ENCODE measurements at regions not wholly inside any gene's neighbourhood (a gene's known extent, or its start where the extent isn't known, plus 50 kb on each side); places are given as distances from the start of the nearest gene placed in this dataset.

DNA sequence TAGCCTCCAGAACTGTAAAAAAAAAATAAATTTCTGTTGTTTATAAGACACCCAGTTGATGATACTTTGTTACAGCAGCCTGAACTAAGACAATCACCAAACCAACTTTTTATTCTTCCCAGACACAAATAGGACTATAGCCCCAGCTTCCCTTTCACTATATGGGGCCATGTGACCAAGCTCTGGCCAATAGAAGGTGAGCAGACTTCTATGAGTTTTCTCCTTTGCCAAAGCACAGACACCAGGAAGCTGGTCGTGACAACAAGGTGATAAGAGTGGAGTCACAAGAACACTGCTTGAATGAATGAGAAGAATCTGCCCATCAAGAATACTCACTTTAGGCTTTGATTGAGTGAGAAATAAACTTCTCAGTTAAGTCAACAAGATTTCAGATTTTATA lies 217.7 kb downstream of the DEPDC1B start:
- TF ChIP-seq POLR2A (IDR thresholded peaks at IDR 0.05), result no peak
- TF ChIP-seq, protein P1, sequence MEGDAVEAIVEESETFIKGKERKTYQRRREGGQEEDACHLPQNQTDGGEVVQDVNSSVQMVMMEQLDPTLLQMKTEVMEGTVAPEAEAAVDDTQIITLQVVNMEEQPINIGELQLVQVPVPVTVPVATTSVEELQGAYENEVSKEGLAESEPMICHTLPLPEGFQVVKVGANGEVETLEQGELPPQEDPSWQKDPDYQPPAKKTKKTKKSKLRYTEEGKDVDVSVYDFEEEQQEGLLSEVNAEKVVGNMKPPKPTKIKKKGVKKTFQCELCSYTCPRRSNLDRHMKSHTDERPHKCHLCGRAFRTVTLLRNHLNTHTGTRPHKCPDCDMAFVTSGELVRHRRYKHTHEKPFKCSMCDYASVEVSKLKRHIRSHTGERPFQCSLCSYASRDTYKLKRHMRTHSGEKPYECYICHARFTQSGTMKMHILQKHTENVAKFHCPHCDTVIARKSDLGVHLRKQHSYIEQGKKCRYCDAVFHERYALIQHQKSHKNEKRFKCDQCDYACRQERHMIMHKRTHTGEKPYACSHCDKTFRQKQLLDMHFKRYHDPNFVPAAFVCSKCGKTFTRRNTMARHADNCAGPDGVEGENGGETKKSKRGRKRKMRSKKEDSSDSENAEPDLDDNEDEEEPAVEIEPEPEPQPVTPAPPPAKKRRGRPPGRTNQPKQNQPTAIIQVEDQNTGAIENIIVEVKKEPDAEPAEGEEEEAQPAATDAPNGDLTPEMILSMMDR (IDR thresholded peaks at IDR 0.05), result no peak

Data from transverse colon (tissue), 3 donors.